ENCODE measurements at regions not wholly inside any gene's neighbourhood (a gene's known extent, or its start where the extent isn't known, plus 50 kb on each side); places are given as distances from the start of the nearest gene placed in this dataset.

- no peak for TF ChIP-seq ZFX (IDR thresholded peaks at IDR 0.05)
- TF ChIP-seq, protein P1, sequence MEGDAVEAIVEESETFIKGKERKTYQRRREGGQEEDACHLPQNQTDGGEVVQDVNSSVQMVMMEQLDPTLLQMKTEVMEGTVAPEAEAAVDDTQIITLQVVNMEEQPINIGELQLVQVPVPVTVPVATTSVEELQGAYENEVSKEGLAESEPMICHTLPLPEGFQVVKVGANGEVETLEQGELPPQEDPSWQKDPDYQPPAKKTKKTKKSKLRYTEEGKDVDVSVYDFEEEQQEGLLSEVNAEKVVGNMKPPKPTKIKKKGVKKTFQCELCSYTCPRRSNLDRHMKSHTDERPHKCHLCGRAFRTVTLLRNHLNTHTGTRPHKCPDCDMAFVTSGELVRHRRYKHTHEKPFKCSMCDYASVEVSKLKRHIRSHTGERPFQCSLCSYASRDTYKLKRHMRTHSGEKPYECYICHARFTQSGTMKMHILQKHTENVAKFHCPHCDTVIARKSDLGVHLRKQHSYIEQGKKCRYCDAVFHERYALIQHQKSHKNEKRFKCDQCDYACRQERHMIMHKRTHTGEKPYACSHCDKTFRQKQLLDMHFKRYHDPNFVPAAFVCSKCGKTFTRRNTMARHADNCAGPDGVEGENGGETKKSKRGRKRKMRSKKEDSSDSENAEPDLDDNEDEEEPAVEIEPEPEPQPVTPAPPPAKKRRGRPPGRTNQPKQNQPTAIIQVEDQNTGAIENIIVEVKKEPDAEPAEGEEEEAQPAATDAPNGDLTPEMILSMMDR (conservative IDR thresholded peaks at IDR 0.05), result no peak
- no peak overlapping the region for H3K27ac ChIP-seq
Measured at GRCh38 chr6:168823397-168824212, 382.6 kb downstream of the SMOC2 start.

GRCh38 chr6:168822376-168822775, 381.4 kb downstream of the SMOC2 start:
- no peak for TF ChIP-seq ZFX (IDR thresholded peaks at IDR 0.05)
- TF ChIP-seq, protein P1 (conservative IDR thresholded peaks at IDR 0.05), result no peak
- H3K27ac ChIP-seq, result no peak overlapping the region

DNA sequence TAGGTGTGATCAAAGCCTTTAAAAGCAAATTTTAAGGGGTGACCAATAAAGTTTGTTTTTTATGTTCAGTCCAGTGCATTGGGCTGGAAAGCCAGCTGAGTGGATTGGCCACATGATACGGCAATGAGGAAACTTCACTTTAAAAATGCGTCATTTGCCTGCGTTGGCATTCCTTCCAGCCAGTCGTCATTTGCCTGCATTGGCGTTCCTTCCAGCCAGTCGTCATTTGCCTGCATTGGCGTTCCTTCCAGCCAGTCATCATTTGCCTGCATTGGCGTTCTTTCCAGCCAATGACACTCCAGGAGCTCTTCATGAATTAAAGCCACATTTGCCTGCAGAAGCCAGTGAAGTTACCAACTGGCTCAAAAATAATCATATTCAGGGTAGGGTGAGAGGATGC, 378.6 kb downstream of the SMOC2 start:
- H3K27ac ChIP-seq, result no peak overlapping the region
- TF ChIP-seq, protein P1 (conservative IDR thresholded peaks at IDR 0.05), result no peak
- TF ChIP-seq ZFX (IDR thresholded peaks at IDR 0.05), result no peak

- no peak overlapping the region for H3K27ac ChIP-seq
- no peak for TF ChIP-seq ZFX (IDR thresholded peaks at IDR 0.05)
- TF ChIP-seq, protein P1 (conservative IDR thresholded peaks at IDR 0.05), result no peak
Measured at GRCh38 chr6:168817558-168818159, 376.7 kb downstream of the SMOC2 start.

DNA sequence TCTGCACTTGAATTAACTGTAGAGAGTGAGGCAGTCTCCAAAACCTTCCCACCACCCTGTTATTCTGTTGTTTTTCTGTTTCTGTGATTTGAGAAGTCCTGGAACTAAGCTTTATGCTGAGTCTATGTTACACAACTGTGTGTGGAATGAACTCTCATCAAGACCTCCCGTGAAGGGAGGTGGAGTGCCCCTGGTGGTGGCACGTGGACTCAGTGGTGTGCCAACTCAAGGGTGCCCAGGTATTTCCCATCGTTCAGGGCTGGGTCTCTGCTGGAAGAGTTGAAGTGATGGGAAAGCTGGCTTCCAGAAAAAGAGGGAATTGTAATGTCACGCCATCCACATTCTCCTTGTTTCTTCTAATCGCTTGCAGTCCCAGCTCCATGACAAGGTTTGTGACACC, 374.2 kb downstream of the SMOC2 start:
- H3K27ac ChIP-seq, result no peak overlapping the region
- TF ChIP-seq, protein P1 (conservative IDR thresholded peaks at IDR 0.05), result peak; percentile 63
- no peak for TF ChIP-seq ZFX (IDR thresholded peaks at IDR 0.05)

DNA sequence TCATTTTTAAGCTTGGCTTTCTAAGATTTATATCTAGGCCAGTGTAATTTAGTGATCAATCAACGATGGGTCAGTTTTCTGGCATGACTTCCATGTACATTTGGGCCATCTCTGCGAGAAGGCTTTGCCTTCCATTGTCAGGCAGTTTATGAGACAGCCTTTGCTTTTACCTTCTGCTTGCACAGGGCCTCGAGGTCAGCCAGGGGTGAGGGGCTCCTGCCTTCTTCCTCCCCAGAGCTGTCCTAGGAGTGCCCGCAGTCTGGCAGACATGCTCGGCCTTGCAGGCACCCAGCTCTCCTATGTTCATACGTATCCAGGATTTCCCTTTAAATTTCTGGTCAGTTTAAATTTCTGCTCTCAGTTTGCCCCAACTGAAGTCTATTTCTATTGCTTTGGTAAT, 367.2 kb downstream of the SMOC2 start:
- H3K27ac ChIP-seq, result no peak overlapping the region
- TF ChIP-seq, protein P1 (conservative IDR thresholded peaks at IDR 0.05), result no peak
- no peak for TF ChIP-seq ZFX (IDR thresholded peaks at IDR 0.05)

GRCh38 chr6:168804331-168804730, 363.3 kb downstream of the SMOC2 start:
- no peak for TF ChIP-seq ZFX (IDR thresholded peaks at IDR 0.05)
- TF ChIP-seq, protein P1 (conservative IDR thresholded peaks at IDR 0.05), result no peak
- H3K27ac ChIP-seq, result no peak overlapping the region
